Tibial nerve (tissue), 4 donors: ENCODE measurements at regions not wholly inside any gene's neighbourhood (a gene's known extent, or its start where the extent isn't known, plus 50 kb on each side); places are given as distances from the start of the nearest gene placed in this dataset.

Experiments
- DNase-seq, 2 donors: peaks; one replicate each; pipeline ENCODE4 v3.0.0-alpha.2; 2019; ENCODE audit warnings: low spot score in 2 of 2
- H3K27ac ChIP-seq, 4 donors: fragments of 200-600 bp; sonication (generic) in 3 of 4; one replicate each; pipeline ENCODE4 v1.5.1; 2017 to 2019; ENCODE audit warnings: mild to moderate bottlenecking in 1 of 4
- H3K27me3 ChIP-seq, 2 donors: fragments of 200-600 bp; sonication (generic) in 1 of 2; one replicate each; pipeline versions ENCODE4 v1.5.1 to v1.6.0; 2017 to 2019
- H3K36me3 ChIP-seq, 3 donors: fragments of 200-600 bp; sonication (generic); one replicate each; pipeline ENCODE4 v1.5.1; 2018 to 2019
- H3K4me1 ChIP-seq, 4 donors: fragments of 200-600 bp; sonication (generic) in 3 of 4; one replicate each; pipeline ENCODE4 v1.5.1; 2017 to 2019
- H3K4me3 ChIP-seq, 4 donors: fragments of 200-600 bp; sonication (generic) in 3 of 4; one replicate each; pipeline ENCODE4 v1.5.1; 2017 to 2019; ENCODE audit warnings: mild to moderate bottlenecking in 1 of 4, moderate library complexity in 1 of 4
- H3K9me3 ChIP-seq, 4 donors: fragments of 200-600 bp; sonication (generic) in 3 of 4; one replicate each; pipeline ENCODE4 v1.5.1; 2017 to 2019
- CTCF ChIP-seq, 5 experiments: fragments of 200-600 bp in 3 of 5; fragments of 450-650 bp in 2 of 5; sonication (generic) in 3 of 5; IDR thresholded peaks; one replicate each; pipeline ENCODE4 v1.5.1; 2016 to 2019; ENCODE audit warnings: antibody characterized with exemption in 5 of 5, mild to moderate bottlenecking in 3 of 5, moderate library complexity in 2 of 5
- EP300 ChIP-seq, 2 donors: sonication (generic); formaldehyde crosslinking; IDR thresholded peaks; one replicate each; pipeline ENCODE4 v1.6.1; 2017; ENCODE audit warnings: antibody characterized with exemption in 2 of 2, mild to moderate bottlenecking in 1 of 2
- POLR2A ChIP-seq, 2 donors: fragments of 450-650 bp; IDR thresholded peaks; one replicate each; pipeline ENCODE4 v1.6.1; 2017; ENCODE audit warnings: antibody characterized with exemption in 2 of 2, mild to moderate bottlenecking in 2 of 2, moderate library complexity in 2 of 2
- WGBS, 2 donors: methylation state at CpG; one replicate each; pipeline ENCODE4 v1.1.5; 2018; 5-methylcytosine and 5-hydroxymethylcytosine counted together

GRCh38 chr11:71186806-71187205 lies 65.6 kb downstream of the SHANK2 start:
- H3K9me3 ChIP-seq: peaks cover 0 to 9% (median 0%) of the 10 kb centered on the region in 4 donors
- H3K27ac ChIP-seq: no peak overlapping the region
- WGBS, 2 donors: 84 to 90% methylated on average over 8 of the region's 8 CpGs
- H3K36me3 ChIP-seq: no peaks in the 10 kb centered on the region
- no peaks in the 10 kb centered on the region for H3K27me3 ChIP-seq
- TF ChIP-seq POLR2A (IDR thresholded peaks at IDR 0.05) (no peak), CTCF (IDR thresholded peaks at IDR 0.05) (no peak), EP300 (IDR thresholded peaks at IDR 0.05) (no peak)
- no peak for DNase-seq
- H3K4me3 ChIP-seq: no peak overlapping the region
- H3K4me1 ChIP-seq: no peaks in the 10 kb centered on the region

- Histone ChIP-seq H3K27me3 (no peaks in the 10 kb centered on the region), H3K4me3 (no peak overlapping the region), H3K4me1 (no peaks in the 10 kb centered on the region), H3K36me3 (no peaks in the 10 kb centered on the region), H3K9me3 (peaks cover 0 to 9% (median 0%) of the 10 kb centered on the region in 4 donors), H3K27ac (no peak overlapping the region)
- TF ChIP-seq CTCF (IDR thresholded peaks at IDR 0.05) (no peak), POLR2A (IDR thresholded peaks at IDR 0.05) (no peak), EP300 (IDR thresholded peaks at IDR 0.05) (no peak)
- 66 to 91% methylated on average over 3 of the region's 3 CpGs for WGBS, 2 donors
- no peak for DNase-seq
These were observed 67.0 kb downstream of the SHANK2 start for GRCh38 chr11:71185411-71185810.

GRCh38 chr11:71184421-71185210 lies 67.8 kb downstream of the SHANK2 start:
- Histone ChIP-seq H3K4me1 (no peaks in the 10 kb centered on the region), H3K36me3 (no peaks in the 10 kb centered on the region), H3K27ac (no peak overlapping the region), H3K9me3 (peaks cover 0 to 9% (median 0%) of the 10 kb centered on the region in 4 donors), H3K27me3 (no peaks in the 10 kb centered on the region), H3K4me3 (no peak overlapping the region)
- no peak for DNase-seq
- no peak for TF ChIP-seq EP300 (IDR thresholded peaks at IDR 0.05)
- TF ChIP-seq POLR2A (IDR thresholded peaks at IDR 0.05): no peak
- TF ChIP-seq CTCF (IDR thresholded peaks at IDR 0.05): no peak
- 89 to 92% methylated on average over 12 of the region's 12 CpGs for WGBS, 2 donors

GRCh38 chr11:71183878-71184277 lies 68.5 kb downstream of the SHANK2 start:
- 80 to 91% methylated on average over 9 to 10 of the region's 10 CpGs for whole genome bisulfite sequencing, 2 donors
- no peaks in the 10 kb centered on the region for H3K27me3 ChIP-seq
- peaks cover 0 to 9% (median 0%) of the 10 kb centered on the region in 4 donors for H3K9me3 ChIP-seq
- TF ChIP-seq CTCF (IDR thresholded peaks at IDR 0.05) (no peak), EP300 (IDR thresholded peaks at IDR 0.05) (no peak), POLR2A (IDR thresholded peaks at IDR 0.05) (no peak)
- H3K4me3 ChIP-seq: no peak overlapping the region
- DNase-seq: no peak
- no peak overlapping the region for H3K27ac ChIP-seq
- H3K4me1 ChIP-seq: no peaks in the 10 kb centered on the region
- no peaks in the 10 kb centered on the region for H3K36me3 ChIP-seq

GRCh38 chr11:71182791-71183677 lies 69.3 kb downstream of the SHANK2 start:
- H3K4me1 ChIP-seq: no peaks in the 10 kb centered on the region
- no peaks in the 10 kb centered on the region for H3K36me3 ChIP-seq
- no peaks in the 10 kb centered on the region for H3K27me3 ChIP-seq
- TF ChIP-seq POLR2A (IDR thresholded peaks at IDR 0.05): no peak
- no peak for TF ChIP-seq EP300 (IDR thresholded peaks at IDR 0.05)
- no peak for TF ChIP-seq CTCF (IDR thresholded peaks at IDR 0.05)
- H3K4me3 ChIP-seq: no peak overlapping the region
- 87 to 90% methylated on average over 14 of the region's 14 CpGs for WGBS, 2 donors
- H3K9me3 ChIP-seq: peaks cover 0 to 9% (median 0%) of the 10 kb centered on the region in 4 donors
- DNase-seq: no peak
- no peak overlapping the region for H3K27ac ChIP-seq
